SIG-M5 (cell line): ENCODE measurements at regions not wholly inside any gene's neighbourhood (a gene's known extent, or its start where the extent isn't known, plus 50 kb on each side); places are given as distances from the start of the nearest gene placed in this dataset.

Experiments used
- DNase-seq: peaks from one replicate; lab custom pipeline; 2025; lab: John Stamatoyannopoulos, UW

DNA sequence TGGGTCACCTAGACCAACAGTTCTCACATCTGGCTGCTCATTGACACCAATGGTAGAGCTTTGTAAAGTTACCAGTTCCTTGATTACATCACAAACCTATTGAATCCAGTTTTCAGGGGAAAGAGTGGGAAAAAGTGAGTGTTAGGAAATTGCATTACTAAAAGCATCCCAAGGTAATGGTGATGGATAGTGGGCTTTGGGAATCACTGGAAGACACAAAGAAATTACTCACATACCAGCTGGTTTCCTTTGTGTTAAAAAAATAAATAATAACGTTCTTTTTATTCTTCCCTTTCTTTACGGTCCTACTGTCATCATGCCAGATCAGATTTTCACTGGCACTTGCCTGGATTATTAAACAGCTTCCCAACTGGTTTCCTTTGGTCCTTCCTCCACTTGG is 370.7 kb downstream of the RFPL4B start:
- DNase-seq = no peak

DNA sequence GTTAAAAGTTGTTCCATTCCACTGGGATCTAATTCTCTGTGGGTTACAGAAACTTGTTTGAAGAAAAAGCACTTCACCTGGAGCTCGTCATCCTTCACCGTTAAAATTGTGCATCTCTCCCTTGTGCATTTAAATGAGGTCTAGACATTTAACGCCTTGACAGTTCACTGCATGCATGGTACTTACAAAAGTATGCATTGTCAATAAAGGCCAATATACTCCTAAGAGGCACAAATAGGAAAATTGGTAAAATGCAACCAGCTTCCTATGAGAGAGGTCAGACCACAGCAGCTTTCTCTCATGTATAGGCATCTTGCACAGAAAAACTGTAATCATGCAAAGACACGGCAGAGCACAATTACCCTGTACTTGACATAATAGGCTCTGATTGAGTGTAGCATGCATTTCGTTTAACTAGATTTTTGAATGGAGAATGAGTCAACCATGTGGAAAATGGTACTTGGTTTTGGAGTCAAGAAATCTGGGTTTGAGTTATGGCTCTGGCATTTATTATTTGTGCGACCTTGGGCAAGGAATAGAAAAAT is 378.5 kb downstream of the RFPL4B start:
- no peak for DNase-seq

DNA sequence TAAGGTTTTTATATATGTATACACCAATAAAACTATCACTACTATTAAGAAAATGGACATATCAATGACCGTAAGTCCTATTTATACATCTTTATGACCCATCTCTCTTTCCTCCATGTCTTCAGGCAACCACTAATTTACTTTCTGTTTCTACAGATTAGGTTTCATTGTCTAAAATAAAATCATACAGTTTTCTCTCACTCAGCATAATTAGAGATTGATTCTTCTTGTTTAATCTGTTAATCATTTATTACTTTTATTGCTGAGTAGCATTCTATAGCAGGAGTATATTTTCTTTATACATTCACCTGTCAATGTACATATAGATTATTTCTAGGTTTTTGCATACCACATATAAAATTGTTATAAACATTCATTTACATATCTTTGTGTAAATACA is 388.0 kb downstream of the RFPL4B start:
- DNase-seq = no peak

DNA sequence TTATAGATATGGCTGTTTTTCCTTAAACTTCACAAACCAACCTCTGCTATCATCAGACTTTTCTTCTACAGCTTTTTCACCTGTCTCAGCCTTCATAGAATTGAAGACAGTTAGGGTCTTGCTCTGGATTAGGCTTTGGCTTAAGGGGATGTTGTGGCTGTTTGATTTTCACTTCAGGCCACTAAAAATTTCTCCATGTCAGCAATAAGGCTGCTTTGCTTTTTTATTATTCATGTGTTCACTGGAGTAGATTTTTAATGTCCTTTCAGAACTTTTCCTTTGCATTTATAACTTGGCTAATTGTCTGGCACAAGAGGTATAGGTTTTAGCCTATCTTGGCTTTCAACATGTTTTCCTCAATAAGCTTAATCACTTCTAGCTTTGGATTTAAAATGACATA is 392.6 kb downstream of the RFPL4B start:
- DNase-seq = no peak

DNA sequence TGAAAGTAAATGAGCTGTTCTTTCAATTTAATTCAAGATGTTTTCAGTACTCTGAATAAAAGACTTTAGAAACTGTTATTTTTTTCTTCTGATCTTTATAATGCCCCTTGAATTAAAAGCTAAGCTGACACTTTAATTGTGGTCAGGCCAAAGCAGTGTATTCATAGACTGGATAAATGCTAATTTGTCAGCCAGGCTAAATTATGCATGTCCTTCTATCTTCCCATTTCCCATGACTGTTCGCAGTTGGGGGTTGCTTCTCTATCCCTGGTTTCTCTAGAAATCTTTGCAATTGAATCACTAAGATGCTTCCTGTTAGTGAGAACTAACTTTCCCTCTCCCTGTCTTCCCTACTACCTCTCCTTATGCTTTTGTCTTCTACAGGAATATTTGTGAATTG is 396.2 kb downstream of the RFPL4B start:
- no peak for DNase-seq

DNA sequence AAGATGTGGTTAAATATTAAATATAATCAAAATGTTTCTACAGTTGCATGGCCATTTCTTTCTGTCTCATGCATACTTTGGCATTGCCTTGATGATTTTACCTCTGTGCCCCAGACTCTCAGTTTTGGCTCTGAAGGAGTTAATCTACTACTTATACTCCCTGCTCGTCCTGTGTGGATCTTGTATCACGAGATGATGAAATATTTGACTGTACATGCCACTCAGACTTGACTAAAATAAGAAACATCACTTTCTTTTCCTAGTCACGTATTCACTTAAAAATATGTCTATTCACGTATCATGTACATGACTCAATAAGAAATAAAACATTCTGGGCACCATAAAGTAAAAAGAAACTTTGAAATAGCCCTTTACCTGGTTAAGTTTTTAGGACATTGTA is 397.7 kb downstream of the RFPL4B start:
- no peak for DNase-seq

DNA sequence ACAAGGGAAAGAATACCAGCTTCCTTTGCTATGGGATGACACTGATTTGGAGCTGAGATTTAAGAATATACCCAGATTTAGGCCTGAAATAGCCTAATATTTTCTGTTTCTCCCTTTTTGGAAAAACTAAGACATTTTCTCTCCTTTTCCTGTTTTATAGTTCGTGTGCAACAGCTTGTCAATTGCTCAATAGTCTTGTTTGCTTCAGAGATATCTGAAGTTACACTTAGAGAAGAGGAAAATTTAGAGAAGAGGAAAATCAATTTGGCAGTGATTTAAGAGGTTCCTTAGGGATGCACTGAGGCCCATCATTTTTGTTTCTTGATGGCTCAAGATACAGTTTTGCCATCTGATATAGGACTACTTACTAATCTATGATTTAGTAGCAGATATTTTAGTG is 398.6 kb downstream of the RFPL4B start:
- DNase-seq = no peak

DNA sequence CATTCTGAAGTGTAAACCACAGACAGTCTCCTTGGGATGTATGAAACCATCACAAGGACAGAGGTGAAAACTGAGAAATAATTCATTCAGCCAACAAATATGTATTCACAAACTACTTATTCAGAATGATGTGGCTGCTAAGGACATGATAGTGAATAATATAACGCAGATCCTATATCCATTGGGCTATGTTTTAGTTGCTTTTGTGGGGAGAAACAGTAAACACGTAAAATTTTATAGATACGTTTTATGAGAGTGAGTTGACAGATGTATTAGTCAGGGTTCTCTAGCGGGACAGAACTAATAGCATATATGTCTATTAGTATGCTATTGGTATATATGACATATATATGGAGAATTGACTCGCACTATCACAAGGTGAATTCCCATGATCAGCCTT is 402.5 kb downstream of the RFPL4B start:
- DNase-seq = no peak

DNA sequence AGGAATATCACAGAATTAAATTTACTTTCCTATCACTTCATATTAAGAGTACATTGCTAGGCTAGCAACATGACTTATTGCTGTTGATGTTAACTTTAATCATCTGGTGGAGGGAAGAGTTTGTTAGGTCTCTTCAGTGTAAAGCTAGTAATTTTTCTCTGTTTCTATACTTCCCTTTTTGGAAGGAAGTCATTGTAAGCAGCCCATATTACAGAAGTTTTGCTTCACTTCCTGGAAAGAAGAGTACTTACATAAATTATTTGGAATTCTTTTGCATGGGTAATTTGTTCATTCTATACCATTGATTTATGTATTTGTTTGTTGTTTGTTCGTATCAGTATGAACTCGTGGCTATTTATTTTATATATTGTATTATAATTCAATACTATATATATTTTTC is 405.2 kb downstream of the RFPL4B start:
- DNase-seq = no peak

DNA sequence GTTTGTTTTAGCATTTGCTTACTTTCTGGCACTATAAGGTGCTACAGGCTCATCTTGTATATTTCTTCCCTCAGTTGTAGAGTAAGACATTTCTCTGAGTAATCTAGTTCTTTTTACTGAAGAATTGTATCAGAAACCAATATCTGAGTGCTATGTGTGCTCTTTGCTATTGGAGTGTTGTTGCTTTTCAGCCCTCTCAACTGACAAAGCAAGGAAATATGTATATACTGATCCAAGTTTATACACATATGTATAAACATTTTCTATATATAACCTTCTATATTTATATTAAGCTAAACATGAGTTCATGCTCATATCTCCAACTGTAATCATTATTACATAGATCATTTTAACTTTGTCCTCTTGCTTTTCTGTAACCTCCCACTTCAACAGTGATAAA is 405.7 kb downstream of the RFPL4B start:
- DNase-seq = no peak

DNA sequence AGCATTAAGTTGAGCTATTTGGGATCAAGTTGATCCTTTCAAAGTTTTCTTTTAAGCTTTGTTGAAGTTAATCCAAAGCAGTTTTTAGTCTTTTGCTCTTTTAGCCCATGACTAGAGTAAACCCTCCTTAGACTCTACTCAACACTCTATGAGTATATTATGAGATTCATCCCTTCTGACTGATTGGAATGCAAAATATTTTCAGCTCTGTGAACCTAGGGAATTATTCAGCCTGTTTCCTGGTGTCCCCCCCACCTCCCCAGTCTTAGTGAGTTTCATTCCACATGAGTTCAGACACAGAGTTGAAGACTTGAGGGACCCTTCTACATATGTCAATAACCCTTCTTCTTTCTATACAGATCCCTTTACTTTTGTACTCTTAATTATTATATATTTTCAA is 413.7 kb downstream of the RFPL4B start:
- no peak for DNase-seq

DNA sequence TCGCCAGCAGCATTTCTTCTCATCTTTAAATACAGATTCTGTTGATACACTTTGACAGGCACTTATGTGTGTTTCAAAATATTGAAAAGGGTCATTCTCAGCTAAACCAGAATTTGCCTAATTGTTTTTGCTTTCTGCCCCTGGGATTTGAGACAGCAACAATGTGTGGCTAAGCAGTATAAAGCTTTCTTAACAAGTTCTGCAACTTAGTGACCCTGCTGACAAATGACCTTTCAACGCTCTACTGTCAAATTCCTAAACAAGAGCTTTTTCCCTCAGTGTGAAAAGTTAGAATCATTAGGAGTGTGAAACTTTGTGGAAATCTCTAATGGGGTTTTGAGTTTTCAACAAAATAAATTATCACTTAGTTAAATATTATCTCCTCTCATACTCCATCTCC is 414.6 kb downstream of the RFPL4B start:
- no peak for DNase-seq

DNA sequence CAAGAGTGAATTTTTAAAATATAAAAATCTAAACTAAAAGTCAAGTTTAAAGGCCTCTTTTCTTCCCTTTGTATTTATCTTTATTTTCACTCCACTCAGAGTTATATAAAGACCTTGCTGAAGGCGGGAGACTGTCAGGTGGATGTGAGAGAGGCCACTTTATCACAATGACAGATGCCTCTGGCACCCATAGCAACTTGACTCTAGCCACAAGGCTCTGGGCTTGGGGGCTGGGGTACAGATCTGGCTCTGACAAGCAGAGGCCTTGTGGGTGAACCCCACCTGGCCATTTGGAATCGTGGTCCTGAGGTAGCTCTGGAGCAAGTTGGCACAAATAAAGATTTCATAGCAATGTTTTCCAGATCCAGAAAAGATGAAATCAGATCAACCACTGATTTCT is 417.2 kb downstream of the RFPL4B start:
- DNase-seq = no peak

DNA sequence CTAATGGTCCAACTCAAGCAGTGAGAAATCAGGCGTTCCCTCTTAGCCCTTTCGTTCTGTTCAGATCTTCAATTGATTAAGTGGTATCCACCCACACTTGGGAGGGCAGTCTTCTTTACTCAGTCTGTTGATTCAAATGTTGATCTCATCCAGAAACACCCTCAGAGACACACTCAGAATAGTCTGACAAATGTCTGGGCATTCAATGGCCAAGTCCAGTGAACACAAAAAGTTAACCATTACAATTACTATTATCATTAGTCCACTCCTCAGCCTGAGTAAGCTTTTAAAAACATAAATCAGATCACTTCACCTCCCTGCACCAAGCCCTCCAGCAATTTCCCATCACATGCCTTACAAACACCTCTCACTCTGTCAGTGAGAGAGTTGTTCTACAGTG is 423.2 kb downstream of the RFPL4B start:
- no peak for DNase-seq

DNA sequence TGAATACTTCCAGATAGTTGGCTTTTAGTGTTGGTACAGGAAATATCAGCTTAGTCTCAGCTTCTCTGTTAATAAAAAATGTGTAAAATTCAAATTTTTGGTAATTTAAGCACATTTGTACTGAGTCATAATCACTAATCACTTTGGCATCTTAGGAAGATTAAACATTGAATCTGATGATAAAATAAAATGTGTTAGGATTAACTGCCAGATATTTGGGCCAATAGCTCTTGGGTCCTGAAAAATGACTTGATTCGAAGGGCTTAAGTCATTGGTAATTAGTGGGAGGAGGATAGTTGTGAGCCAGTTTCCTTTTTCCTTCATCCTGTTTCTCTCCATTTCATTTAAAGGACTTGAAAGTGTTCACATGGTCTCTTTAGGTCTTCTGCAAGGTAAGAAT is 426.1 kb downstream of the RFPL4B start:
- no peak for DNase-seq

DNA sequence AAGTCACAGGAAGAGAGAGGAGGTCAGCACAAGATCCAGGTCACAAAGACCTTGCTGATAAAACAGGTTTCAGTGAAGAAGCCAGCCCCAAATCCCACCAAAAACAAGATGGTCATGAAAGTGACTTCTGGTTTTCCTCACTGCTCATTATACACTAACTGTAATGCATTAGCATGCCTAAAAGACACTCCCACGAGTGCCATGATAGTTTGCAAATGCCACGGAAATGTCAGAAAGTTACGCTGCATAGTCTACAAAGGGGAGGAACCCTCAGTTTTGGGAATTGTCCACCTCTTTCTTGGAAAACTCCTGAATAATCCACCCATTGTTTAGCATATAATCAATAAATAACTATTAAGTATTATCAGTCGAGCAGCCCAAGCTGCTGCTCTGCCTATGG is 427.2 kb downstream of the RFPL4B start:
- DNase-seq = no peak

DNA sequence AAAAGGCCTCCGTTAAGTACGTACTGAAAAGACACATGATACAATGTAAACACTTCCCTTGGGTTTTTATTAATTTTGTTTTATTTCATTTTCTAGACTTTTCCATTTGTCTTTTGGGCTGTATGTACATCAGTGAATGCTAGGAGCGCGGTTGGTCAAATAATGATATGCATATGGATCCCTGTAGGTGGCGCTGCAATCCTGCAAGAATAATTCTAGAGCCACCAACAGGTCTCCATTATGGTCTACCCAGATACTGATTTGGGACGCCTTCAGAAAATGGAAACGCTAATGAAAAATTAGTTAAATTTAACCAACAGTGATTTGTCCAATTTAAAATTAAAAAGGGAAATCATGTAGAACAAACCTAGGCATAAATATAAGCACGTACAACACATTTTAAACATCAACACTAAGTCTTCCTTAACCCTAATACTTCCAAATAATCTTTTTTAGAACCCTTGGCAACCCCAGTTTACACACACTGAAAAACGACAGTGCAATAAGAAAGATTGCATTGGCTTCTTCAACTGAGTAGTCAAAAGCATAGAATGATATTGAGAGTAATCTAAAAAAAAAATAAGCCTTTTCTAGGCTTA is 433.5 kb downstream of the RFPL4B start:
- DNase-seq = no peak

DNA sequence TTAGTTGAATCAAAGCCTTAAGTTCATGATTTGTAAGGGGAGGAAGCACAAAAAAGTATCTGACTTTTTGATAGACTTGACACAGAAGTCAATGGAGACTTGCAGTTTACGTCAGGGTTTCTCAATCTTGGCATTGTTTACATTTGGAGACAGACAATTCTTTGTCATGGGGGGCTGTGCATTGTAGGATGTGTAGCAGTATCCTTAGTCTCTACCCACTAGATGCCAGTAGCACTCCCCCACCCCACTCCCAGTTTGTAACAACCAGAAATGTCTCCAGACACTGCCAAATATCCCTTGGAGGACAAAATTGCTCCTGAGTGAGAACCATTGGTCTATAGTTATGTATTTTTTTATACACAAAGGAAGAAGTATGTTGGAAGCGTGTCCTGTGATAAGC is 434.1 kb downstream of the RFPL4B start:
- no peak for DNase-seq

DNA sequence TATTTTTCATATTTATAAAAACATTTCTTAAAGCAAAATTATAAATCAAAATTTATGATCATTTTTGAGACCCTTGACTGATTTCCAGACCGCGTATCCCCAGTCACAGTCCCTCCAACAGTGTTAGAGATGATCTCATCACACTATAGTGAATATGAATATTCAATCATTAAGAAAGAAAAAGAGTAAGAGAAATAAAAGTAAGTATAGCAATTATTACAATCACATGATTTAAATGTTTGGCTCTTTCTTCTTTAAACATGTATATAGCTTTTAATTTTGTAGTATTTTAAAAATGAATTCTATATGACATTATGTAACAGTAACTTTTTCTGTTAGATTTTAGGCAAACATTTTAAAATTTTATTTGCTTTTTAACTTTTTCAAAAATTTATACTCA is 438.3 kb downstream of the RFPL4B start:
- DNase-seq = no peak

DNA sequence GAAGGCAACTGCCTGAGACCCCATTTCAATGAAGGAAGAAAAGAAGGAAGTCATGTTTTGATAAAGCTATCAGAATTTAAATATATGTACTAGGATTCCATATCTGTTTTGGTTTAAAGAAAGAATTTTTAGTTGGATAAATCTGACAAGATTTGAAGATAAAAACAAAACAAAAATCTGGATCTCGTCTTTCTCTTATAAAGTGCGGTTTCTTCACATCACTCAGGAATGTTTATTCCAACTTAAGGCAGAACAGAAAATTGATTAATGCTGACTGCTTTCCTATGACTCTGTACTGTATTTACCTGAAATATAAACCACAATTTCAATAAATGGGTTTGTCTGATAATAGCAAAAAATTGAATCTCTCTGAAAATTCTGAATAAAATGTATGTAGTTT is 439.7 kb downstream of the RFPL4B start:
- no peak for DNase-seq

DNA sequence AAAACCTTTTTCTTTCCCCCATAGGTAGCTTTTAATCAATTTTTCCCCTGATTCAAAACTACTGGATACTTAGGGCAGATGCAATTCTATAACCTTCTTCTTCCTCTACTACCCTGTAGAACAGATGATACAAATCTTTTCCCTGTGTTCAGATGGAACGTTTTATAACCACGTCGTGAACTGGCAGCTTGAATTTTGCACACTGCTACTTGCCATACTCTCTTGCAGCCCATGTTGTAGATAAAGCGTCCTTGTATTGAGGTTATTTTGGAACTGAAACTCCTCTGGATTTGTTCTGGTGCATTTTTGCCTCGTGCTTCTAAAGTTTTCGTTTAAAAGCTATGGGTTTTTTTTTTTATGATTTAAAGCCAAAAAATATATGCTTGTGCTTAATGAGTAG is 440.2 kb downstream of the RFPL4B start:
- no peak for DNase-seq

DNA sequence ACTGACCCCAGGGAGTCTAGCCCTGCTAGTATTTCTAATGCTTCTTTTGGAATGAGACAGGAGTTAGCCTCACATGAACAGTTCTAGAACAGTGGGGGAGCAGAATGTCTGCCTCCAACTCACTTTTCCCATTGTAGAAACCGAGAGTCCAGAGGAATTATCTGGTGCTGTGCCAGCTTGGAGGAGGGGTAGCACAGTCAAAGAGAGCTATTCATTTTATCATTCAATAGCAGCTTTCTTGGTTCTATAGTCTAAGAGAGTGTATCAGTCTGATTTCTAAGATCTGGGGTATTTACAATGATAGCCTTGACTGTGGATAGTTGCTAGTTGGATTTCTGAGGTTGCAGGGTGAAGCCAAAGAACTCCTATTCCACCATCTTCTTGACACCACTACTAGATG is 448.2 kb downstream of the RFPL4B start:
- no peak for DNase-seq

DNA sequence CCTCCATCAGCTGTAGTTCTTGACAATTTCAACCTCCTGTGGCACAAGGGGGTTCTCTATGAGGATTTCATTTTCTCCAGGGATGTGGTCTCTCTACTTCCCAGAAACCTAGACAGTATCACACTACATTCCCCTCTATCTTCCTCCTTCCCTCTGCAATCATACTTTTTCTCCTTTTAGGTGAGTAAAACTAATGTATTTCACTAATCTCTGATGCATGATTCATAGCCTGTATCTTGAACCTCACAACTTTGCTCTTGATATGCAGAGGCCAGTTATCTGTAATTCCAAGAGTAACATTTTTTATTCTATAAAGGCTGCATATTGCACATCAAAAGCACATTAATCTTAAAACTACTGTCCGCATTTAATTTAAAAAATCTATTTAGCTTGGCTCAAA is 449.6 kb downstream of the RFPL4B start:
- DNase-seq = no peak

DNA sequence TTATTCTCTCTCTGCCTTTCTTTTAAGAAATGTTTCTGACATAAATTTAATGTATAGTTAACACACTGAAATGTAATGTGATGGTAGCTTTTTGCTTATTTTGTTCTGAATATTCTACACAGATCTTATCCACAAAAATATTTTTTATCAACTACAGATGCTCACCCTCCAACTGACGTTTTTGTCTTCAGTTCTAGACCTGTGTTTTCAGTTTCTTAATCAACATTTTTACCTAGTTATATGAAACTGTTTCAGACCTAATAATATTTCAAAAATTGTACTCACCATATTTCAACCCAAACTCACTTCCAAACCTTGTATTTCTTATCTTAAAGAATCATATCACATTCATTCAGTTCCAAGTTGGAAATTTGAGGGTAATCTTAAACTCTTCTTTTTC is 452.8 kb downstream of the RFPL4B start:
- DNase-seq = no peak

DNA sequence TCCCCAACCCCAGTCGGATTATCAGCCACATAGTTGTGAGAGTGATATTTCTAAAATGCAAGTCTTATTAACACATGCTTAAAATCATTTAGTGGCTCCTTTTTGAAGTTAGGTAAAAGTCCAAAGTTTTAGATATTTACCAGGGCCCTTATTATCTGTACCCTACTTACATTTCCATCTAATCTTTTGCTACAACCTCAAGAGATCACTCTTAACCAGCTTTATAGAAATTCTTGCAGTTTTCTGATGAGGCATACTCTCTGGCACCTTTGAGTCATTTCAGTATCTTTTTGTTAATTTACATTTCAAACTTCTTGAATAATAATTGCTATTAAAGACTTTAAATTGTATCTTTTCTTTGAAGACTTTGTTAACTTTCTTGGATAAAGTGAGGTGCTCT is 453.3 kb downstream of the RFPL4B start:
- no peak for DNase-seq
